NCI-H524 treated with DMSO at 0.1 percent for 48 hours (cell line): ENCODE measurements at regions not wholly inside any gene's neighbourhood (a gene's known extent, or its start where the extent isn't known, plus 50 kb on each side); places are given as distances from the start of the nearest gene placed in this dataset.
"Not testable (repeated sequence)": the region's sequence is repeated elsewhere in the genome, so short reads cannot be mapped to it uniquely, and the experiment has no call there.

Source experiments
- DNase-seq: peaks from one replicate; lab custom pipeline; 2025; lab: John Stamatoyannopoulos, UW

DNA sequence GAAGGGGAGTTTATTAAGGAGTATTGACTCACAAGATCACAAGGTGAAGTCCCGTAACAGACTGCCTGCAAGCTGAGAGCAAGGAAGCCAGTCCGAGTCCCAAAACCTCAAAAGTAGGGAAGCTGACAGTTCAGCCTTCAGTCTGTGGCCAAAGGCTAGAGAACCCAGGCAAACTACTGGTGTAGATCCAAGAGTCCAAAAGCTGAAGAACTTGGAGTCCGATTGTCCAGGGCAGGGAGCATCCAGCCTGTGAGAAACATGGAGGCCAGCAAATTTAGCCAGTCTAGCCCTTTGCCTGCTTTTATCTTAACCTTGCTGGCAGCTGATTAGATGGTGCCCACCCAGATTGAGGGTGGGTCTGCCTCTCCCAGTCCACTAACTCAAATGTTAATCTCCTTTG, 621.9 kb upstream of the ITGA1 start:
- DNase-seq: not testable (repeated sequence)

DNA sequence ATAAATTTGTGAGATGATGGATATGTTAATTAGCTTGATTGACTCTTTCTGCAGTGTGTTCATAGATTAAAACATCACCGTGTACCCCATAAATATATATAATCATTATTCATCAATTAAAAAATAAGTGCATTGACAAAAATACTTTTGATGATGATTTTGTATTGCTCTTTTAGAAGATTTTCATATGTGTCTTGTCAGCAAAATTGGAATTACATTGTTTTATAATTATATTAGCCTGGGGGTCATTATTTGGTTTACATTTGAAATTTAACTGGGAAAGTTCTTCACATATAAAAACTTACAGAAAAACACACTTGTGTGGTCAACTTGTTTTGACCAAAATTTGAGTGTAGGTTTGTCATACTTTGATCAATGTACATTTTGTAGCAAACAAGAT, 614.6 kb upstream of the ITGA1 start:
- no peak for DNase-seq

DNA sequence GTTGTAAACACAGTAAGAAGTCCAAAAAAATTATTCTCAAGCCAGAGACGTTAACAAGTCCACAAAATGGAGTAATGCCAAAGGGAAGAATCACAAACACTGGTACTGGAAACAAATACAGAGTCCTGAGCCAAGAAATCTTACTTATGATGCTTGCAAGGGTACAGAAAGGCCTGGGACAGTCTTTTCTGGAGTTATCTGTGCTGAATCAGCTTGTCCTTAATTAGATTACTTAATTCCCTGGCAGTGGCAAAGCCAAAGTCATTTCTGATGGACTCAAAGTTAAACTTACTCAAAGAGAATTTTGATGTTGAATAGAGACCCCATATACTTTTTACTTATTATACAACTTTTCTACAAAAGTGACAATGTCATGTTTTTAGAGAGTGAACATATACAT, 610.5 kb upstream of the ITGA1 start:
- no peak for DNase-seq

DNA sequence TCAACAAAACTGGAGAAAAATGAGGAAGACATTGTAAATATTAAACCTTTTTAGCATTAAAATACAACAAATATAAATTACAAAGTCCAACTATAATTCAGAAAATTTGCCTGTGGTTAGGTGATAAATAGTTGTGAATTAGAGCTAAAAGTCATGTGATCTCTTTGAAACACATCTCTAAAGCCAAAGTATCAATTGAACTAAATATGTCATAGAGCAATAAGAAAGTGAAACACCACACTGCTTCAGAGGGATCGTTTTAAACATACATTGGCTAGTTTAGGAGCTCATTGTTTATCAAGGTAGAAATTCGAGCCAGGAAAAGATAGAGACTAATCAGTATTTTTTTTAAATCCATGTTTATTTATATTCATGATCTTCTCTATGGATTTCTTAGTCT, 606.3 kb upstream of the ITGA1 start:
- DNase-seq: no peak

DNA sequence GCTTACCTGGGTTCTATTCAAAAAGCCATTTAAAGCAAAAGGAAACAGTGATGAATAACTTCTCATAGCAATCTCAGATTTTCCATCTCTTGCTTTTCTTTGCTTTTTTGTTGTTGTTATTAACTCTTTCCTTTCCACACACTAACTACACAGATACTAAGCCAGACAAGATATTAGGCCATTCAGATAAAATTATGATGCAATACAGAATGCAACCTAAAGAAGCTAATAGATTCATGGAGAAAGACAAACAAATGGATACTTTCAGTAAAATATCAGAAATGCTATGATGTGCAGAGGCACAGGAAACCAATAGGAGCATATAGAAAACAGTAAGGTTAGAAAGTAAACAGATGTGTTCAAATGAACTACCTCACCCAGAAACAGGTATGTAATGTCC, 597.0 kb upstream of the ITGA1 start:
- no peak for DNase-seq

DNA sequence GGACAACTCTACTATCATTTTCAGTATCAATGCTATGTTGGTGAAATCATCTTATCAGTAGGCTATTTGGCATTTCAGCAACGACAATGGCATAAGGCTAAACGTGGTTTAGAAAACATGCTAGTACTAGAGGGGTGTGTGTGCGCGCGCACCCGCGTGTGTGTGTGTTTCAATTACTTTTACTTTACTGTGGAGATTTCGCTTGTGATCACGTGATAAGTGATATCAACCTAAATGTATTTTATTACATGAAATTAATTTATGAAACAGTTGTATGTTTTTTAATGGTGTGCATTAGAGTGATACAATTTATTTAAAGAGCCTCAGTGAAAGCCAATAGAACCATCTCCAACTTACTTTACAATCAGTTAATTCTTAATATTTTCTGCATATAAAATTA, 587.9 kb upstream of the ITGA1 start:
- no peak for DNase-seq

DNA sequence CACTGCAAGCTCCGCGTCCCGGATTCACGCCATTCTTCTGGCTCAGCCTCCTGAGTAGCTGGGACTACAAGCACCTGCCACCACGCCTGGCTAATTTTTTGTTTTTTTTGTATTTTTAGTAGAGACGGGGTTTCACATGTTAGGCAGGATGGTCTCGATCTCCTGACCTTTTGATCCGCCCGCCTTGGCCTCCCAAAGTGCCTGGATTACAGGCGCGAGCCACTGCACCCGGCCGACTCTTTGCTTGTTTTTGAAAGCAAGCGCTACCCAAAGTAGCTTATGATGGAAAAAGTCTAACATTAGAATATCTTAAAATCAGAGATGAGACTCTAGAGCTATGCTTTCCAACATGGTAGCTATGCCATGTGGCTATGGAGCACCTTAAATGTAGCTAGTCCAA, 585.5 kb upstream of the ITGA1 start:
- no peak for DNase-seq

DNA sequence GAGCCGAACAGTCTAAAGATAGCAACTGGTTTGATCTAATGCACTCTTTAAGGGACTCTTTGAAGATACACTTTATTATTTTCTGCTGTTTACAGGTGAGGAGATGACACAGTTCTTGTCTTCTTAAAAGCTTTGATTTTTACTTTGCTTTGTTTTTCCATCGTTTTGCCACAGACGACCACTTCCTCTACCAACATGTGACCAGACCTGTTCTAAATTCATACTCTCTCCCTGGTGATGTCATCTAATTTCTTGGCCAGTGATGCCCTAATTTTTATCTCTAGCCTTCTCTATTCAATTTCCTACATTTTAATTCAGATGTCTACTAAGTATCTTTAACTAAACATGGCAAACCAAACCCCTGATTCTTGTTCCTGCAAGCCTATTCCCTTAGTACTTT, 583.4 kb upstream of the ITGA1 start:
- DNase-seq: no peak
